HG03439 (cell line): ENCODE measurements at regions not wholly inside any gene's neighbourhood (a gene's known extent, or its start where the extent isn't known, plus 50 kb on each side); places are given as distances from the start of the nearest gene placed in this dataset.
"Not testable (repeated sequence)": the region's sequence is repeated elsewhere in the genome, so short reads cannot be mapped to it uniquely, and the experiment has no call there.

Experiments
- ATAC-seq: cut with Tn5 transposase; IDR thresholded peaks from one replicate; pipeline ENCODE4 v1.9.1; 2021; ENCODE audit warnings: mild to moderate bottlenecking, moderate library complexity; ENCODE audit not compliant: unreplicated experiment

DNA sequence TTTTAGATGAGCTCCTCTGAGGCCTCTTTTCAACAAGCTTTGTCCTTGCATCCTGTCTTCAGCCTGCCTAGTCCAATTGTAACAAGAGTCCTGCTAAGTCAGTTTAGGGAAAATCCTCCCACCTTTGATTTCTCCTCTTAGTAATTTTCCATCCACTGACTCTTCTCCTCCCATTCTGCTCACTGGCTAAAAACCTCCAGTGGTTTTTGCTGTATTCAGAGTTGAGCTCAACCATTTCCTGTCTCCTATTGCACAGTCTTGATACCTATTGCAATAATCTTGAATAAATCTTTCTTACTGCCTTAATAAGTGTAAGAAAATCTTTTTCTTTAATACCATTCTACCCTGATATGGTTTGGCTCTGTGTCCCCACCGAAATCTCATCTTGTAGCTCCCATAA lies 117.8 kb upstream of the ENPP6 start:
- ATAC-seq, result no peak

DNA sequence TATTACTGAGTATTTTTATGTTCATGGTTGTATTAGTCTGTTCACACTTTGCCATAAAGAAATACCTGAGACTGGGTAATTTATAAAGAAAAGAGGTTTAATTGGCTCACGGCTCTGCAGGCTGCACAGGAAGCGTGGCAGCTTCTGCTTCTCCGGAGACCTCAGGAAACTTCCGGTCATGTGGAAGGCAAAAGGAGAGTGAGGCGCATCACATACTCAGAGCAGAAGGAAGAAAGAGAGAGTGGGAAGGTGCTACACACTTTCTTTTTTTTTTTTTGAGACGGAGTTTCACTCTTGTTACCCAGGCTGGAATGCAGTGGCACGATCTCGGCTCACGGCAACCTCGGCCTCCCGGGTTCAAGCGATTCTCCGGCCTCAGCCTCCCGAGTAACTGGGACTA lies 115.8 kb upstream of the ENPP6 start:
- ATAC-seq, result not testable (repeated sequence)

DNA sequence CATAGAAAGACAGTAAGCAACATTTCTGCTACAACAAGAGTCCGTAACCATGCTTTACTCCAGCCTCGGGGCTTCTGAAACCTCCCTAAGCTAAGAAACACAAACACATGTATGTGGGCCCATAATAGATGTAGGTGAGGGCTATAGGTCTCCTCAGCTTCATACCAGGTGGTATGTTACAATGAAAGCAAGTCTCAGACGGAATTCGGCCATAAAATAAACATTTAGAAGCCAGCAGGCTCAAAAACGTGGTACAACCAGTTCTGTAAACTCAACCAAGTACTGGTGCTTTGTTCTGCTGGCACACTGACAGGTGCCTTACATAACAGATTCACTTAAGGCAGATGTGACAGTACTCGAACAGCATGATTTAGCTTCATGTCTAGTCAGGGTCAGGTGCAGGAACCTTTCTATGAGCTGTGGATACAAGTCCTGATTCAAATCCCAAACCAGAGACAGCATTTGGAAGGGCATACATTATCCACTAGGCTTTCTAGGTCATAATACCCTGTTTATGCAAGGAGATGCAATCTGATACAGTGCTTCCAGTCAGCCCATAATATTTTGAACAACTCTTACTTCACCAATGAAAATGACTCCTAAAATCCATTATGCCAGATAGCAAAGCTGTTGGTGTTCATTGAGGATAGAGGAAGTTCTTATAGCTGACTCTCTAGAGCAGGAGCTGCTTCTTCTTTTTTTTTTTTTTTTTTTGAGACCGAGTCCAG lies 113.8 kb upstream of the ENPP6 start:
- no peak for ATAC-seq

DNA sequence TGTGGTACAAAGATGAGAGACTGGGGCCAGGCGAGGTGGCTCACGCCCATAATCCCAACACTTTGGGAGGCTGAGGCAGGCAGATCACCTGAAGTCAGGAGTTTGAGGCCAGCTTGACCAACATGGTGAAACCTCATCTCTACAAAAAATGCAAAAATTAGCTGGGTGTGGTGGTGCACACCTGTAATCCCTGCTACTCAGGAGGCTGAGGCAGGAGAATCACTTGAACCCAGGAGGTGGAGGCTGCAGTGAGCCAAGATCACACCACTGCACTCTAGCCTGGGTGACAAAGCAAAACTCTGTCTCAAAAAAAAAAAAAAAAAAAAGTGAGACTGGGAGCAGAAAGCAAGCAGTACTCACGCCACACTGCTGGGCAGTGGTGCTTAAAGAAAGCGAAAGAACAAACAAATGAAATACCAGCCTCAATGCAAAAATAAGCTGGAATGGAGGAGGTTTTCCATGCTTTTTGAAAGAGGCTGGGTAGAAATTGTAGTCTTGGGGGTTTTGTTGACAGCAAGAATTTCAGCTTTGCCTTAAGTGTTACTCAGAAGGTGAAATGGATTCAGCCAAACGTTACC lies 112.9 kb upstream of the ENPP6 start:
- not testable (repeated sequence) for ATAC-seq

DNA sequence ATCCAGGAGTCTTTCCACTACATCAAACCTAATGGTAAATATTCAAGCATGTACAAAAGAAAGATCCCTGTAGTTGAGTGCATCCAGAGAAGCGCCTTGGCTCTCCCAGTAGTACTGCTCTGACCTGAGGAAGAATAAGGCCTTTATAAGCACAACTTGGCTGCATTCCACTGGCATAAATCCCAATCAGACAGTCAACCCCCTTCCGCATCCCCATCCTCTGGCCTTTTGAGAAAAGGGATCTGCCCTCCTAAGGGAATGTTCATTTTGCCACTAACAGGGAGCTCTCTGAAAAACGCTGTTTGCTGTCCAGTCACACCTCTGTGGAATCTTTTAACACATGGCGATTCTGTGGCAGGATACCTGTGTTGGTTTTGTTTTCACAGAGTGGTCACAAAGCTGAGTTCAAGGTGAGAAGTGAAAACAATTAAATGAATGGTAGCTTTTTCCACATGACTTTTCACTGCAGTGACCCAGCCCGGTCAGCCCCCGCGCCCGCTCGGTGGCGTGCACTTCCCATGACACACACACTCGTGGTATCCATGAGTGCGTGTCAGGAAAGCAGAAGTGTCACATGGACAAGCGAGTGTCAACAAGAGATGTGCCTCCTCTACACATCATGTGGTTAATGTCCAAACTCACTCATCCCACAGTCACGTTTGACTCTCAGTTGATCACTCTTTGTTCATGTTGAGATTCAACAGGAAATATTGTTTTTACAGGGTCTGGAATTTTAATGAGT lies 112.2 kb upstream of the ENPP6 start:
- peak; percentile 56 for ATAC-seq

DNA sequence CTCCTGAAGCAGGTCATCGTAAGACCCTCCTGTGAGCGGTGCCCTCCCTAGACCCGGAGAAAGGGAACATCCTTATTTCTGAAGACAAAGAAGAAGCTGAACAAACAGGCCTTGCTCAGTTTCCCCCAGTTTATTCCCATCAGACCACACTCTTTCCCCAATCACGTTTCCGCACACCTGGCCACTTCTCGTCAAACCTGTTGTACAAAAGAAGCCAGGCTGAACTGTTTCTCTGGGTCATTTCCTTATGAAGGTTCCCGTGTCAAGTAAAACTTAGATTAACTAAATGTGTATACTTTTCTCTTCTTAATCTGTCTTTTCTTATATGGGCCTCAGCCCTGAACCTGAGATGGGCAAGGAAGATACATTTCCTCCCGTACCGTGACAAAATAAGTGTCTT lies 111.6 kb upstream of the ENPP6 start:
- no peak for ATAC-seq

DNA sequence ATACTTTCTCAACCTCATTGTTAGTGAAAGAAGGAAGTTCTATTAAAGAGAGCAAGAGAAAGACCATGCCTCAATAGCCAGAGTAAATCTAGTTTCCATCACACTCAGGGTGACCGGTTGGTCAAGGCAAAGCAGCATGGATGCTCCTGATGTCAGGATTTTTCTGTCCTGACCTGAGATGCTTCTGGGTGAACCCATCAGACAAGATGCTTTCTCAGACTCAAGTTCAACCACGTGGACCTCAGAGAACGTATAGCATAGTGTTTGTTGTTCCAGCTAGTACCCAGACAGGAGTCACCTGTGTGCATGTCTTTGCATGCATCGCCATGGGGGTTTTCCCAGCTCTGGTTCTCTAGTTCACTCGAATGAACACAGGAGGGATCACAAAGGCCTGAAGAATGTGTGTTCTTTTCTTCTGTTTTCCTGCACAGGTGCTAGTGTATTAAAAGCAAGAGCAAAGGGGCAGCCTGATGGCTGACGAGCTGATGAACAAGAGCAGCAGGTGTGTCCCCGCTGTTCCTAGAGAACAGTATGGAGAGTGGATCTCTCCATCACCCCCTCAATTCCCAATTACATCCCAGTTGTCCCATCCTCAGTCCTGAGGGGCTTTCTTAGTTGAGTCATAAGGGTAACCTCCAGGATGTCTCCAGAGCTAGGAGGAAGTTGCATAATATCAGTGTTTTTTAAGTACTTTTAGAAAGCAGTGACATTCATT lies 110.5 kb upstream of the ENPP6 start:
- ATAC-seq, result peak; percentile 81

DNA sequence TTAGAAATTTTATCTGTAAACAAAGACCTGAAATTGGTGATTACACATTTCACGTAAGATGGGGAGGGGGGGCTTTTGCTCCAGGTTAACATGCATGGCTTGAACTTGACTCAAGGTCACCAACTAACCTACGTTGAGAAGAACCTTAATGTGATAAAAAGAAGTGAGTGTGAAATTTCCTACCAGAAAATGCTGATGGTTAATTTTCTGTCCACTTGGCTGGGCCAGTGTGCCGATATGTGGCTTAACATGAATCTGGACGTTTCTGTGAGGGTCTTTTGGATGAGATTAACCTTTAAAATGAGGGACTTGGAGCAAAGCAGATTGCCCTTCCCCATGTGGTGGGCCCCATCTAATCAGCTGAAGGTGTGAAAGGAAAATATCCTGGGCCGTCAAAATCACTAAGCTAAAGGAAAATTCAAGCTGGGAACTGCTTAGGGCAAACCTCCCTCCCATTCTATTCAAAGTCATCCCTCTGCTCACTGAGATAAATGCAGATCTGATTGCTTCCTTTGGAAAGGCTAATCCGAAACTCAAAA lies 107.3 kb upstream of the ENPP6 start:
- no peak for ATAC-seq

DNA sequence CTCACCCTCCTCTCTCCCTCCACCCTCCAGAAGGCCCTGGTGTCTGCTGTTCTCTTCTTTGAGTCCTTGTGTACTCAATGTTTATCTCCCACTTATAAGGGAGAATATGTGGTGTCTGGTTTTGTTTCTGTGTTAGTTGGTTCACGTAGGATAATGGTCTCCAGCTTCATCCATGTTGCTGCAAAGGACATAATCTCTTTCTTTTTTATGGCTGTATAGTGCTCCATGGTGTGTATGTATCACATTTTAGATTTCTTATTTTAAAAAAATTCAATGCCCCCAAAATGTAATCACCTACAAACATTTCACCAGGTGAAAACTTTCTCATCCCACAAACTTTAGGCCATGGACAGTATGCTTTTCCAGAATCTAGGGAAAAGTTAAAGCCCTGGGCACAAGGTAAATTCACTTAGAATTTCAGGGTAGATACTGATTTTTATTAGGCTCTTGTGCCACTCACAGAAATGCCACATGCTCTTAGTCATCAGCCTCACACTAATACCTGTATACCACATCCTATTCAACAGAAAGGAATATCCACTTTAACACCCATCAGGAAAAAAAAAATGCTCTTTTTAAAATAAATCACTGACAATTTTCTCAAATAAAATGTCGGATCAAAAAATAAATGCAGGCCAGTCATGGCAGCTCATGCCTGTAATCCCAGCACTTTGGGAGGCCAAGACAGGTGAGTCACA lies 104.8 kb upstream of the ENPP6 start:
- no peak for ATAC-seq

DNA sequence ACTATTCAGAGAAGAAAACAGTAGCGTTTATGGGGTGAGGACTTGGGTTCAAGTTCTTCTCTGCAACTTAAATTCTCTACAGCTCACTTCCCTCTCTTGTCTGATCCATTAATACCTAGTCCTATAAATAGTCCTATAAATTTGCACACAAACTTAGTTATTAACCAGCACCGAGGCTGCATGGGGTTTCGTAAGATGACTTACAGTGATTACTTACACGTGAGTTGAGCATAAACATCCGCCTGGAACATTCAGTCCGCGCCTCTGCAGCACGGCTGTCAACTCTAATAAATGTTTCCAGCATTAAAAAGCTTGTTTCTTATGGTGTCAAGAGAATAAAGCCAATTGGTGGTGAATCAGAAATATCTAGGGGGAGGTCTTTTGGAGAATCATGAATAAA lies 103.0 kb upstream of the ENPP6 start:
- no peak for ATAC-seq

DNA sequence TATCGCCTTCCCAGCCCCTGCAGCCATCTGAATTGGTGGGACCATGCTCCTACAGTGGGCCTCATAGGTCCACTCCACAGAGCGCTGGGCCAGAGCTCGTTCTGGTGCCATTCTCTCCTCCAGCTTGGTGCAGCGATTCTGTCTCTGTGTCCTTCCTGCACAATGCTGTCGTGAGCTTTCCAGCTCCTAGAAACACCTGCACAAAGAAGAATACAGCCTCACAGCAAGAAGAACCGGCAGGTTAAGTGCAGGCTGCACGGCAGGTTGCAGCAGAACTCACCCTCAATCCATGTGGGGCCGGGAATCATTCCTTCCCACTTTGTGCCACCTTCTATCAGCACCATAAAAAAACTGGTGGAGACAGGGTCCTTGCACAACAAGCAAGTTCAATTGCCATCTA lies 101.2 kb upstream of the ENPP6 start:
- peak; percentile 16 for ATAC-seq

DNA sequence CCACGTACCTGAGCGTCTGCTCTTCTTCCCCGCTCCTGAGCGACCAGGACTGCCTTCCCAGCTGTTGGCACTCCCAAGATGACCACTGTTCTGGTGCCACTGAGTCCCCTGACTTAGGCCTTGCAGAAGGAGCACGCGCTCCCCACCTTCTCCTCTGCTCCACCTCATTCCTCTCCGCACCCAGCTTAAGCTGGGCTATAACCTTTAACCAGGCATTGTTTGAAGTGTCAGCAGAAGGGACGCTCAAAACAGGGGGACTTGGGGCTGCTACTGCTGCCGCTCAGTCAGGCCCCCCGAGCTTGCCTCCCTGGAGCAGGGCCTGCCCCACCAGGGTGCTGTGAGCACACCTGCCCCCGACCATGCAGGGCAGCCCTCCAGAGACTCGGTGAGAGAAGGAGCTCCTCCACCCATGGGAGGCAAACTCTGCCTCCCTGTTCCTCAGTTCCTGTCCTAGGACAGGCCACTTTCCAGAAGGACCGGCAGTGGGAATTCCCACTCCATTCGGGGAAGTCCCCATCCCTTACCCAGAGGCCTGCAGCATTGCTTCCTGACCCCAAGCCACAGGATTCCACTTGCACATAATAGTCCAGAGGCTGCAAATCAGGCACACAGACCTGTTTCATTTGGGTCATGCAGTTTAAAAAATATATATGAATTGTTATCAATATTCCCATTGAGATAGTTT lies 99.7 kb upstream of the ENPP6 start:
- ATAC-seq, result no peak

DNA sequence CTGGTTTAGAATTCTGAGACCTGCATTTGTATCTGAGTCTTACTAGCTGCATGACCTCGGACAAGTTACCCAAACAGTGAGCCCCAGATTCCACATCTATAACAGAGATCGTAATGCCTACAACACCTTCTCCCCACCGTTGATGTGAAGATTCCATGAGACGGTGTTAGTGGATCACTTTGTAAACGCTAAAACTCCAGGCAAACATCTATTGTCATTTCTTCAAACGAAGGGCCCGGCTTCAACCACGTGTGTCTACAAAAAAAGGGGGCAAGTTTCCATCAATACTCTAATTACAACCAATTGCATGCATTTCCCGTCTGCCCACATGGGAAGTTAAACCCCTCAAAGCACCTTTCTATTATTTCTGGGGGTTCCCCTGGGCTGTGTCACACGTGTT lies 99.1 kb upstream of the ENPP6 start:
- ATAC-seq, result no peak

DNA sequence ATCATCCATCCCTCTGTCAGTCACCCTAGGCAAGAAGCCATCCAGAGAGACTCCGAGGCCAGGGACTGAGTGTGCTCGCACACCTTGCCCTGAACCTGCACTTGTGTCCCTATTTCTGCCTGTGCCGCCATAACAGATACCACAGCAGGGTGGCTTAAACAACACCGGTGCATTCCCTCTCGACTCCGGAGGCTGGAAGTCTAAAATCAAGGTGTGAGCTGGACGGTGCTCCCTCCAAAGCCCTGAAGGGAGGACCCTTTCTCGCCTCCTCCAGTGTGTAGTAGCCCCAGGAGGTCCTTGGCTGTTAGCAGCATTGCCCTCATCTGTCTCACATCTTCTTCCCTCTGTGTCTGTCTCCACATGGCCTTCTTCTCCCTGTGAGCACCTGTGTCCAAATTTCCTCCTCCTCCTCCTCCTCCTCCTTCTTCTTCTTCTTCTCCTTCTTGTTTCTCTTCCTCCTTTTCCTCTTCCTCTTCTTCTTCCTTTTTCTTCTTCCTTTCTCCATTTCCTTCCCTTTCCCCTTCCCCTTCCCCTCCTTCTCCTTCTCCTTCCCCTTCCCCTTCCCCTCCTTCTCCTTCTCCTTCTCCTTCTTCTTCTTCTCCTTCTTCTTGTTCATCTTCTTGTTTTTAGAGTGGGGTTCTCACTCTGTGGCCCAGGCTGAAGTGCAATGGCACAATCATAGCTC lies 98.1 kb upstream of the ENPP6 start:
- ATAC-seq, result no peak

DNA sequence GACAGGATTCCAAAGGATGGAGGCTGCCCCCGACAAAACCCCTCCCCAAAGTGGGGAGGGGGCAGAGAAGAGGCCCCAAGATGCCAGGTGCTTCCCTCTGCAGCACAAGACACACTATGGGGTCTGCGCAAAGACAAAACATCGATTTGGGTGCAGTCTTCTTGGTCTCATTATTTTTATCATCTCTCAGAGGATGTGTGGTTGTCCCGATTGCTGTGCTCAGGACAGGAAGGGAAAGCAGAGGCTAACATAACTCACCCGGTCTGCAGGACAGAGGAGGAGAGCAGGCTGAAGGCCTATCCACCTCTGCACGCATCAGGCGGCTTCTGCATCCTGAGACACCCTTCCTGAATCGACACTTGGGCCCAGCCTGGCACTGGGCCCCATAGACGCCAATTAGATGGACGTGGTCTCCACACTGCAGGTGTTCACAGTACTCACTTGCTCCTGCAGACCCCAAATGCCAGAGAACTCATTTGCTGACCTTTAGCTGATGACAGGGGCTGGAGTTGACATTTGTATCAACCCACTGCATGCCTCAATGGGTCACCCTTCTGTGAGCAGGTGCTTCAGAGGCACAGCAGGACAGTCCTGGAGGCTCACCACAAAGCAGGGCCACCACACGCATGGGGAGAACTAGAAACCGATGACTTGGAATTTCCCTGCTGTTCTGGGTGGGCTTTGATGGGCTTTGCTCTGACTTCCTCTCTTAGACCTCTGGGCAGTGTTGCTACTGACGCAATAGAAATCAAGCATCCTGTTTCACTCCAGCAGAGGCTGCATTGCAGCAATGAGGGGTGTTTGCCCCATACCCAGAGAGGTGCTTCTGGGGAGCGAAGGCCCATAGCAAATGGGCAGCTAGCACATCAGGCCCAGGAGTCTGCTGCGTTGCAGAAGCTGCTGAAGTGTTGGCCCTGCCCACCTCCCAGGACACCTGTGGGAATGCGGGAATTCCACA lies 96.3 kb upstream of the ENPP6 start:
- no peak for ATAC-seq

DNA sequence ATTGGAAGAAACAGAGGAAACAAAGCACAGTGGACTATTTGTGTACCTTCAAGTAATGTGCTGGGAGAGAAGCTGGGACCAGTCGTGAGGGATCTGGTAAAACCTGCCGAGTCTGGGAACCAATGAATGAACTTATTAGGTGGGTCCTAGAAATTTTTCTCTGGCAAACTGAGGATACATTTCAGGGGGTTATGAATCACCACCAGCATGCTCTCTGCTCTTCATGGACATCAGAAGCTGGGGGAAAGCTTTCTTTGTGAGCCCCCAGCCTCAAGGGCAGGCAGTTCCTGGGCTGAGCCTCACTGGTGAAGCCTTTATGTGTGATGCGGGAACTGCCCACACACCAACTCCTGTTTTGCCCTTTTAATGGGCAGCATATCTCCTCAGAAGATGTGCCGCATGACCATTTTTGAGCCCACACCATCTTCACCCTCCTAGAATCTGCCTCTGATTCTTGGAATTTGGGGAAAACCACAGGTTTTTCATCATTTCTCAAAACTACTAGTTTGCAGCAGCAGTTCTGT lies 95.4 kb upstream of the ENPP6 start:
- ATAC-seq, result no peak

DNA sequence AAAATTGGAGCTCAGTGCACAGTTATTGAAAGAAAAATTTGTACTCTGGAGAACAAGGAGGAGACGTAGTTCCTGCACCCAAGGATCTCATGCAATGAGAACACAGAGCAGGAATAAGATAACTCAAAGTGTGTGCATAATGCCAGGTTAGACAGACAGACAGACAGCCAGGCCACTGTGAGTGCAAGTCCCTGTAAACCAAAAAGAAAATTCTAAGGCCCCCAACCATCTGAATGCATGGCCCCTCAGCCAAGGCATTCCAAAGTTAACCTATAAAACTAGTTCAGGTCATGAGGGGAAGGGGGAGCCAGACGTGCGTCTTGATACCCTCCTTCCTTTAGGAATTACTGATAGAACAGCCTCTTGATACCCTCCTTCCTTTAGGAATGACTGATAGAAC lies 94.5 kb upstream of the ENPP6 start:
- ATAC-seq, result no peak
